Neural cell (in vitro differentiated cells): ENCODE measurements at regions not wholly inside any gene's neighbourhood (a gene's known extent, or its start where the extent isn't known, plus 50 kb on each side); places are given as distances from the start of the nearest gene placed in this dataset.

Source experiments
- H2AFZ ChIP-seq: fragments of 200-600, 300-800 bp; sonication (generic), shearing (Covaris generic); 2 replicates; pipeline ENCODE4 v1.6.0; 2014; ENCODE audit warnings: low read depth, mild to moderate bottlenecking, antibody characterized with exemption, low read length, moderate library complexity
- H3F3A ChIP-seq: fragments of 200-600 bp; shearing (Covaris generic); 2 replicates; pipeline ENCODE4 v1.6.1; 2016; ENCODE audit warnings: mild to moderate bottlenecking, moderate library complexity, mixed read lengths, antibody characterized with exemption, low read length; ENCODE audit not compliant: insufficient read depth, poor library complexity, severe bottlenecking
- H3K27ac ChIP-seq: fragments of 200-600, 300-800 bp; sonication (generic), shearing (Covaris generic); 2 replicates; pipeline ENCODE4 v1.5.1; 2014; ENCODE audit warnings: mild to moderate bottlenecking, low read length, moderate library complexity
- H3K27me3 ChIP-seq: fragments of 300-800, 200-600 bp; sonication (generic), shearing (Covaris generic); 2 replicates; pipeline ENCODE4 v1.6.0; 2014; ENCODE audit warnings: mild to moderate bottlenecking, low read depth, low read length, moderate library complexity; ENCODE audit not compliant: insufficient read depth
- H3K36me3 ChIP-seq: fragments of 300-800, 200-600 bp; sonication (generic), shearing (Covaris generic); 2 replicates; pipeline ENCODE4 v1.5.1; 2014; ENCODE audit warnings: mild to moderate bottlenecking, antibody characterized with exemption, low read length, moderate library complexity; ENCODE audit not compliant: insufficient read depth
- H3K4me2 ChIP-seq: fragments of 300-800, 200-600 bp; sonication (generic), shearing (Covaris generic); 2 replicates; pipeline ENCODE4 v1.6.0; 2014; ENCODE audit warnings: mild to moderate bottlenecking, low read length
- H3K4me3 ChIP-seq: fragments of 300-800, 200-600 bp; sonication (generic), shearing (Covaris generic); 2 replicates; pipeline ENCODE4 v1.5.1; 2014; ENCODE audit warnings: mild to moderate bottlenecking, low read length, moderate library complexity
- H3K79me2 ChIP-seq: fragments of 200-600 bp; shearing (Covaris generic); replicated peaks from 2 replicates; pipeline ENCODE4 v1.6.0; 2014; ENCODE audit warnings: mild to moderate bottlenecking, low read length, moderate library complexity; ENCODE audit not compliant: insufficient read depth
- H3K9ac ChIP-seq: fragments of 300-800, 200-600 bp; sonication (generic), shearing (Covaris generic); 2 replicates; pipeline ENCODE4 v1.6.1; 2016; ENCODE audit warnings: mild to moderate bottlenecking, low read length, mixed read lengths
- H3K9me2 ChIP-seq: fragments of 200-600 bp; shearing (Covaris generic); 2 replicates; pipeline ENCODE4 v1.6.1; 2016; ENCODE audit warnings: mild to moderate bottlenecking, low read length, mixed read lengths; ENCODE audit not compliant: insufficient read depth
- H3K9me3 ChIP-seq: fragments of 200-600, 300-800 bp; sonication (generic), shearing (Covaris generic); 2 replicates; pipeline ENCODE4 v1.6.1; 2016; ENCODE audit warnings: mild to moderate bottlenecking, mixed run types, low read length, moderate library complexity, mixed read lengths
- H4K20me1 ChIP-seq: fragments of 200-600 bp; shearing (Covaris generic); 2 replicates; pipeline ENCODE4 v1.6.1; 2016; ENCODE audit warnings: mild to moderate bottlenecking, mixed run types; ENCODE audit not compliant: insufficient read depth
- CTCF ChIP-seq: fragments of 450-650 bp; IDR thresholded peaks from 2 replicates; pipeline ENCODE4 v1.5.1; 2014; ENCODE audit warnings: antibody characterized with exemption, mild to moderate bottlenecking, moderate library complexity; ENCODE audit not compliant: poor library complexity, severe bottlenecking
- EP300 ChIP-seq: fragments of 450-650 bp; conservative IDR thresholded peaks from 2 replicates; pipeline ENCODE4 v1.6.1; 2014; ENCODE audit warnings: antibody characterized with exemption, mild to moderate bottlenecking, moderate library complexity; ENCODE audit not compliant: poor library complexity, severe bottlenecking
- EZH2 ChIP-seq: fragments of 200-600, 300-800 bp; shearing (Covaris generic), sonication (generic); IDR thresholded peaks from 2 replicates; pipeline ENCODE4 v1.6.1; 2014; ENCODE audit warnings: antibody characterized with exemption, low read length, borderline replicate concordance, mild to moderate bottlenecking; ENCODE audit not compliant: insufficient read depth, poor library complexity, severe bottlenecking
- MXI1 ChIP-seq: fragments of 450-650 bp; conservative IDR thresholded peaks from 2 replicates; pipeline ENCODE4 v1.6.1; 2014; ENCODE audit warnings: antibody characterized with exemption, mild to moderate bottlenecking; ENCODE audit not compliant: poor library complexity, severe bottlenecking
- POLR2AphosphoS5 ChIP-seq: IDR thresholded peaks from 2 replicates; pipeline ENCODE4 v1.6.1; 2012
- RAD21 ChIP-seq: fragments of 450-650 bp; conservative IDR thresholded peaks from 2 replicates; pipeline ENCODE4 v1.6.1; 2014; ENCODE audit warnings: antibody characterized with exemption, mild to moderate bottlenecking, moderate library complexity
- REST ChIP-seq: IDR thresholded peaks from 2 replicates; pipeline ENCODE4 v1.6.1; 2012; ENCODE audit warnings: borderline replicate concordance
- SMC3 ChIP-seq: fragments of 450-650 bp; conservative IDR thresholded peaks from 2 replicates; pipeline ENCODE4 v1.6.1; 2014; ENCODE audit warnings: antibody characterized with exemption, mild to moderate bottlenecking, moderate library complexity; ENCODE audit not compliant: poor library complexity
- TAF1 ChIP-seq: IDR thresholded peaks from 2 replicates; pipeline ENCODE4 v1.6.1; 2012; ENCODE audit warnings: low read depth

- H4K20me1 ChIP-seq = no peaks in the 10 kb centered on the region
- H3K79me2 ChIP-seq = no peaks in the 10 kb centered on the region
- H3K36me3 ChIP-seq = no peaks in the 10 kb centered on the region
- no peaks in the 10 kb centered on the region for H3K9me2 ChIP-seq
- no peaks in the 10 kb centered on the region for H3K9me3 ChIP-seq
- no peak overlapping the region for H3K9ac ChIP-seq
- H3K4me3 ChIP-seq = no peak overlapping the region
- no peak overlapping the region for H3K27ac ChIP-seq
- H3F3A ChIP-seq = no peaks in the 10 kb centered on the region
- no peak overlapping the region for H3K4me2 ChIP-seq
- TF ChIP-seq RAD21 = no peak
- no peak for TF ChIP-seq EZH2
- TF ChIP-seq TAF1 = no peak
- no peak for TF ChIP-seq MXI1
- TF ChIP-seq CTCF = no peak
- no peak for TF ChIP-seq POLR2AphosphoS5
- TF ChIP-seq EP300 = no peak
- no peak for TF ChIP-seq REST
- no peak for TF ChIP-seq SMC3
- no peak overlapping the region for H2AFZ ChIP-seq
- no peaks in the 10 kb centered on the region for H3K27me3 ChIP-seq
Observed at GRCh38 chr2:138274421-138275291, 226.9 kb upstream of the SPOPL start.

- no peak for TF ChIP-seq RAD21
- TF ChIP-seq EP300 = no peak
- TF ChIP-seq POLR2AphosphoS5 = no peak
- TF ChIP-seq CTCF = no peak
- TF ChIP-seq REST = no peak
- no peak for TF ChIP-seq MXI1
- TF ChIP-seq TAF1 = no peak
- no peak for TF ChIP-seq EZH2
- TF ChIP-seq SMC3 = no peak
- Histone ChIP-seq H3K9ac (no peak overlapping the region), H3K9me3 (no peaks in the 10 kb centered on the region), H3K4me3 (no peak overlapping the region), H3K9me2 (no peaks in the 10 kb centered on the region), H3K79me2 (no peaks in the 10 kb centered on the region), H3K4me2 (no peak overlapping the region), H4K20me1 (no peaks in the 10 kb centered on the region), H3K36me3 (no peaks in the 10 kb centered on the region), H3K27ac (no peak overlapping the region), H3F3A (no peaks in the 10 kb centered on the region), H3K27me3 (no peaks in the 10 kb centered on the region), H2AFZ (no peak overlapping the region)
Observed at GRCh38 chr2:138275292-138275690, 226.3 kb upstream of the SPOPL start.
